Retina (tissue), 1 donor: ENCODE measurements at regions not wholly inside any gene's neighbourhood (a gene's known extent, or its start where the extent isn't known, plus 50 kb on each side); places are given as distances from the start of the nearest gene placed in this dataset.
A peak's percentile ranks its signal among the peaks of the same experiment; 100 is the strongest.

Experiments used
- DNase-seq: peaks from one replicate; pipeline ENCODE4 v3.0.0-alpha.2; 2016

DNA sequence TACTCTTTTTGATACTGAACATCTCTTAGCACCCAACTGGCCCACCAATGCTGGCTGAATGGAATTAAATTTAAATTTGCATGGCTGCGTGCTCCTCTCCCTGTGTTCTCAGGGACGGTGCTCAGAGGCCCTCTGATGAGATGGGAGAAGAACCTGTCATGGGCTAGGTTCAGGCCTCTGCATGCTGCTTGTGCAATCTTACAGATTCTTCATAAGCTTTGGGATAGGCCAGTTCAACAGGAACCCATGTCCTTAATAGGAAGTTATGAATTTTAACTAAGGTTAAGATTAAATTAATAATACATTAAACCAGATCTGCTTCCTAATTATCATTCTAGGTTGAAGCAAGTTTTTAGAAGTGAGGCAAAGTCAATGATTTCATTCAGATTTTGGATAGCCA is 119.7 kb upstream of the LRIG3 start:
- DNase-seq: no peak

DNA sequence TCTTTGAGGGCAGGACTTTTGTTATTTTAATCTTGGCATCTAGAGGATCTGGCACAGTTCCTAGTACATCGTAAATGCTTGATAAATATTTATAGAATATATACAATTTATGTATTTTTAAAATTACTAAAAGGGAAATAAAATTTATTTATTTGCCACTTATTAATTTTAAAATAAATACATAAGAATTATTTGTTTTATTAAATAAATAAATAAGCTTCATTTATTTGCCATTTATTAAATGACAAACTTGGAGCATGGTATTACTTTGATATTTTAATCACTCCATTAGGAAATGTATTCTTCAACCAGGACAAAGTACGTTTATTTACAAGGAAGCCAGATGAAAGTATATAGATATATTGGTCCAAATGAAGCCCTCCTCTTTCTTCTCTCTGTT is 118.7 kb upstream of the LRIG3 start:
- no peak for DNase-seq

DNA sequence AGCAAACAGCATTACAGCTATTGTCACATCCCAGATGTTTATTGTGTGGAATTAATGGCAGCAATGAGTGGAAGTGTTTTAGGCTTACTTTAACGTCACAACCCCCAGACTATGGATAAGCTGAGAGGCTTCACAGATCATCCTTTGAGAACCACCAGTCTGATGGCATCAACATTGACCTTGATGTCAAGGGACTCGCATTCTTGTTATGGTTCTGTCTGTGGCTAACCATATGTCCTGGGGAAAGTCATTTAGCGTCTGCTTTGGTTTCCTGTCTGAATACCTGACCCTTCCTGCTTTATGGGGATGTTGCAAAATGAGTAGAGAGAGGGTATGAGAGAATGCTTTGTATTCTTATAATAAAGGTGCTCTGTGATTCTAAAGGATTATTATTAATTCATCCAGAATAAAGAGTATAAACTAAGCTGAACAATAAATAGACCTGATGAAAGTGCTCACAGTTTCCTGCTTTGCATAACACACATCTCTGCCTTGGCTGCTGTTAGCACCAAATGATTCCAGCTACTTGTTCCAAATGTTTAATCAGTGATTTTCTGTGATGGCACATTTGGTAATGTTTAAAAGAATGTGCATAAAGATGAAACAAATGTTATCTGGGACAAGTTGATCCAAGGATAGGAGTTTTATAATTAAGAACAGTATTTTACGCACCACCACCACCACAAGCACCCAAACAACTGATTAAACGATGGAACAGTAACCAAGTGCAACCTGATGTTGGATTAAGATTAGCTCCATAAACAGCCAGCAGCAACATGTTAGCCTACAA is 116.9 kb upstream of the LRIG3 start:
- DNase-seq: no peak

DNA sequence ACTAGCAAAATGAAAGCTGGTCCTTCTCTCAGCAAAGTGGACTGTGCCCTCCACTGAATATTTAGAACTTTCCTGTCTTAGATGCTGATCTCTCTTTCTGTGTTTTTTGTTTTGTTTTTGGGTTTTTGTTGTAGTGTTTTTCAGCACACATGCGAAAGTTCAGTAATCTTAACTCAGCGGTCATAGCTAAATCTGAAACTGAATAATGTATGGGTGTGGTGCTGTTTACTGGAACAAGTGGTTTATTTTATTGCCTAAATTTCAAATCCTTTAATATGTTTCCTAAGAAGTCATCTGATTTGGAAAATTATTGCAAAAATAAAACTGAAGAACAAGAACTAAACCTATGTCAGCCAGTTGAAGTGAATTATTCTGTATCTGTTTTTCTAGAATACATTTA is 116.0 kb upstream of the LRIG3 start:
- no peak for DNase-seq

DNA sequence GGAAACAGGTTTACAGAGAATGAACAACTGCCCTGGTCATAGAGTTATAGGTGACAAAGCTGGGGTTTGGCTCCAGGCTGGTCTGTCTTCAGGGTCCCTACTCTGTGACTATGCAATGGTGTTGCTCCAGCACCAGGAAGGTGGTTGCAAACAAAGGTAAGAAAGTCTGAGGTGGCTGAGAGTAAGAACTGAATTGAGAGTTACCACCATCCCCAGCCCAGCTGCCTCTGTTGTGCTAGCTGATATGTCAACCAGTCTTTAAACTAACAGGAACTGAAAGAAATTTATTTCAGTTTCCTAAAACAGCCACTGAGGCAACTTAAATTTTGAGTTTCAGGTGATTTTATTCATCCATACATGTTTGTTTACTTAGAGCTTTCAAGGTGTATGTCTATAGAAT is 111.0 kb upstream of the LRIG3 start:
- DNase-seq: no peak

DNA sequence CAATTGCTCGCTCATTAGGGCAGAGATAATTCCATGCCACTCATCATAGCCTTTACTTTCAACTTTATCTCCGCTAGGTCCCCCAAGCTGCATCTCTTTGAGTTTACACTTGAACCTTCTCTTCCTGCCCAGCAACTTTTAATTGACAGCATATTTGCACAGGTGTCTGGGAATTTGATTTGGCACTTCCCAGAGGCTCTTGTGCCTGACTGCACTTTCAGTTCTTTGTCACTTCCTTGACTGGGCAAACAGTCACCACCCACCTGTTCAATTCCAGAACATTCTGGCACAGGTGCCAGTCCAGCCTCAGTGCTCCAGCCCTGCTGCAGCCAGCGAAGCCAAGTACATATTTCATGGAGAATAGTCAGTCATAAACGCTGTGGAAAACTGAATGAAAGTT is 110.1 kb upstream of the LRIG3 start:
- peak; percentile 9 for DNase-seq

DNA sequence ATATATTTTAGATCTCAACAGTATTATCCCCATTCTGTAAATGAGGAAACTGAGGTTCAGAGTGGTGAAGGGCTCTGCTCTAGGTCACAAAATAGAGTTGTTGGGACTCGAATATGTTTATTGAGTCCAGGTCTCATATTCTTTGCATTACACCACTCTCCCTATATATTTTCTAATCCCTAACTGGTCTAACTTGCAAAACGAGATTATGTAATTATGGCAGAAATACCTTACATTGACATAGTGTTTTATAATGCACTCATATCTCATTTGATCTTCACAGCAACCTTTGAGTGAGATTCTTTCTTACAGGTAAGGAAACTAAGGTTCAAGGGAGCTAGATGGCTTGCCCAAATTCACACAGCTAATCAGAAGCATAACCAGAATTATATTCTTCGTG is 106.9 kb upstream of the LRIG3 start:
- no peak for DNase-seq

DNA sequence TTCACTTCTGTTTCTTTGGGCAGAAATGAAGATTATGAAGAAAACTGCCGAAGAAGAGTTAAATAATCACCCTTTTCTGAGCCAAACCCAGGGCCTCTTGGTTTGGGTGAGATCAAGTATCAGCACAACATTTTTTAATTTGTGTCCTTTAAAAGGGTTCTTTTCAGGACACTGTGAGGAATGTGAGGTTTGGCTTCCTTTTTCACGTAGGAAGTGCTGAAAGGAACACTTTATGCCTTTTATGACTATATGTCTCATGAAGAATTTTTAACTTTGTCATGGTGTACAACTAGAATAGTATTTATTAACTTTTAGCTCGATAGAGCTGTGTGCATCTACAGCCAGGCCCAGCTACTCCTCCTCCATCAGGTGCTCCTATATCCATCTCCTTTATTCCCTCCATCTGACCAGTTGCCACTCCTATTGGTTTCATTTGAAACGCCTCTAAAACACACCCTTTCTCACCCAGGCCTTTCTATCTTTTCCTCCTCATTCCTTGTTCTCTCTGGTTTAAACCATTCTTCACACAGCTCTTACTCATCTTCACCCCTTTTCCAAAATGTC is 103.6 kb upstream of the LRIG3 start:
- no peak for DNase-seq

DNA sequence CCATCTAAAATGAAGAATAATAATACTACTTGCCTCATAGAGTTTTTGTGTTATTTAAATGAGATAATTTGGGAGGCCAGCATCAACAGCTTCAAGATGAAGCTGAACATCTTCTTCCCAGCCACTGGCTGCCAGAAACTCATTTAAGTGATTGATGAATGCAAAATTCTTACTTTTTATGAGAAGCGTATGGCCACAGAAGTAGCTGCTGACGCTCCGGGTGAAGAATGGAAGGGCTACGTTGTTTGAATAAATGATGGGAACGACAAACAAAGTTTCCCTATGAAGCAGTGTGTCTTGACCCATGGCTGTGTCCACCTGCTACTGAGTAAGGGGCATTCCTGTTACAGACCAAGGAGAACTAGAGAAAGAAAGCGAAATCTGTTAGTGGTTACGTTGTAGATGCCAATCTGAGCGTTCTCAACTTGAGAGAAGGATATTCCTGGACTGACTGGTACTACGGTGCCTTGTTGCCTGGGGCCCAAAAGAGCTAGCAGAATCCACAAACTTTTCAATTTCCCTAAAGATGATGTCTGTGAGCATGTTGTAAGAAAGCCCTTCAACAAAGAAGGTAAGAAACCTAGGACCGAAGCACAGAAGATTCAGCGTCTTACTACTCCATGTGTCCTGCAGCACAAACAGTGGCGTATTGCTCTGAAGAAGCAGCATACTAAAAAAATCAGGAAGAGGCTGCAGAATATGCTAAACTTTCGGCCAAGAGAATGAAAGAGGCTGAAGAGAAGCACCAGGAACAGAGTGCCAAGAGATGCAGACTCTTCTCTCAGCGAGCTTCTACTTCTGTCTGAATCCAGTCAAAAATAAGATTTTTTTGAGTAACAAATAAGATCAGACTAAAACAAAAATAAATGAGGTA is 100.0 kb upstream of the LRIG3 start:
- DNase-seq: no peak

DNA sequence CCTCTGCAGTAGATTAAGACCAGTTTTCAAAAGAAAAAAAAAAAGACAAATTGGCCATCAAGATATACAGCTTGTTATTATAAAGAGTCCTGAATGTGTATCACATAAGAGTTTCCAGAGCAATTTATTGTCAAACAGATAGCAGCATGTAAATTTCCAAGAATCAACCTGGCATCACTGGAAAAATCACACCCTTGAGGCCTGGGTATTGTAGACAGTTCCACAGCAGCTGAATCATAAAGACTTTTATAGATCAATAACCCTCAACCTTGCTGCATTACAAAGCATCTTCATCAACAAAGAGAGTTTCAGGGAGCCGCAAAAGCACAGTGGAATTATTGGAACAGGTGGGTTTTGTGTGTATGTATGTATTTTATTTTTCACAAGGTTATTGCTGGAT is 94.6 kb upstream of the LRIG3 start:
- no peak for DNase-seq

DNA sequence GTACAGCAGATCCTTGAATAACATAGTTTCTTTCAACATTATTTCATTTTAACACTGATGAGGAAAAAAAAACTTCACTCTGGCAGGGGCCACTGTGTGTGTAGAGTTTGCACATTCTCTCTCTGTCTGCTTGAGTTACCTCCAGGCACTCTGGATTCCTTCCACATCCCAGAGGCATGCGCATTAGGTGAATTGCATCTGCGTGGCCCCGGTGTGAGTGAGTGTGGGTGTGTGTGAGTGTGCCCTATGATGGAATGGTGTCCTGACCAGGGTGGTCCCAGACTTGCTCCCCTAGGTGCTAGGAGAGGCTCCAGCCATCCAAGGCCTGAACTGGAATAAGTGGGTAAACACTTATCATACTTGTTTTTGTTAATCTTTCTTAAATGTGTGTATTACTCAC is 90.6 kb upstream of the LRIG3 start:
- DNase-seq: no peak

DNA sequence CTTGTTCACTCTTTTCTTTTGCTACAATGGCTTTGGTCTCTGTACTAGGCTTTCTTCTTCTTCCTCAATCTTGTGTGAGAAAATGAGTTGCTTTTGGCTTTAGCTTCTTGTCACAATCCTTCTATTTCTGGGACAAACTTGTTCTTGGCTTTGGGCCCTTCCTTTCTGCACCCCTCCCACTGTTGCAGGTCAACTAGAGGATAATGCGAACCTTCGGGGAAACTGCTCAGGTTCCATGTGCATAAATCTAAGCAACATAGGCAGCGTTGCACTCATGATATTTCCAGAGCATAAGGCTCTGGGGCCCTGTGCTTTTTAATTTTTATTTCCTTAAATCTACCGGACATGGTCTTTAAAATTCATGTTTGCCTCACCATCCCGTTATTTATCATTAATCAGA is 89.8 kb upstream of the LRIG3 start:
- no peak for DNase-seq

DNA sequence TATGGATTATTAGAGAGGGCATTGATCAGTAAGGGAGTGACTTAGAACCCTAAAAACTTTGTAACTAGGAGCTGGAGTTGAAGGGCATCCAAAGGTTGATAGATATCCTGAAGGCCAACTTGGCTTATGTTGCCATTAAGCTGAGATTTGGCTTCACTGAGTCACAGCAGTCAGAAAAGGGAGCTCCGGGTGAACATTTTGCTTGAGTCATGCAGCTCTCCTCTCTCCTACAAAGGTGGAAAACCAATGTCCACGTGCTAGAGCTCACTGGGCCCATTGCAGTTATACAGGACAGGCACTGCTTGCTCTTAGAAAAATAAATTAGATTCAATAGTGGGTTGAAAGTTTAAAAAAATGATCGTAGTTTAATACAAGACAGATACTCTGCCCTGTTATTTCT is 87.3 kb upstream of the LRIG3 start:
- DNase-seq: no peak

DNA sequence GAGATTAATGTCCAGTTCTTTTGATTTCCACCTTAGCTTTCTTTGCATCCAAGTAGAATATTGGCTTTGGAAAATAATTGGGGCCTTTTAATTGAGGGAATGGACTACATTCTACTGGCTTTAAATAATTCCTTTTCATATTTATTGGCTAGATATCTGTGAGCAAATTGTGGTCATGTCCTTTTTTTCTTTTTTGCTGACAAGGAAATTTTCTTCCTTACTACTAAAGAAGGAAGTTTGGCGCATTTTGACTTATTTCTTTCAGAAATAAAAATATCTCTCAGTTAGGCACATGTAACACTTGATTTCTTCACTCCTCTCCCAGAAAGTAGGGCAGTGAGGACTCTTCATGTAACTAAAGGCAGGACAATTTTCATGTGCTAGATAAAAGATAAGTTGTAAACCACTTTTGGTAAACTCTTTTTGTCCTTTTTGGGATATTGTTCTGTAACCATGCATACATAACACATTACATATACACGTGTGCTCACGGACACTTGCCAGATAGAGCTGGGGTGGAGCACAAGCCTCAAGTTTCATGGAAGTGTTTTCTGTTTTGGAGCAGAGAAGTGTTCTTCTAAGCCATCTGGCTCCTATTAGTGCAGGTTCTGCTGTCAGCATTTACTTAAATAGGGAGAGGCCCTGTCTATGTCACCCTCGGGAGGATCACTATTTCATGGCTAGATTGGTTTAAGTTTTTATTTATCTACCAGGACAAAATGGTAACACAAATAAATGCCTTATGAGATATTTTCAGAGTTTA is 85.1 kb upstream of the LRIG3 start:
- DNase-seq: no peak

DNA sequence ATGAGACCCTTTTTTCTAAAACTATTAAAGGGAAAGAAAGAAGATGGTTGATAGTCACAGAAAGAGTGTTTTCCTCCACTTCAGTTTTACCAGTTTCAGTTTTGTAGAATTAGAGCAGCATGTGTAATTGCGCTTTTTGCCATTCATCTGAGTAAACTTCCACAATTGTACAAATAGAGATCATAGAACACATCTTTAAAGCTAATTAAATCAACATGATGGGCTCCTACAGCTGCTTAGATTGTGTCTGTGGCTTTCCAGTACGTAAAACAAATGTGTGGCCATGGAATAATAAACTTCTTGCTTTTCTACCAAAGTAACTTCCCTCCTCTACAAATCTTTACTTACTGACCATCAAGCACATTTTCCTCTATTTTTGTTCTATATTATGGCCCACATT is 84.2 kb upstream of the LRIG3 start:
- DNase-seq: no peak

DNA sequence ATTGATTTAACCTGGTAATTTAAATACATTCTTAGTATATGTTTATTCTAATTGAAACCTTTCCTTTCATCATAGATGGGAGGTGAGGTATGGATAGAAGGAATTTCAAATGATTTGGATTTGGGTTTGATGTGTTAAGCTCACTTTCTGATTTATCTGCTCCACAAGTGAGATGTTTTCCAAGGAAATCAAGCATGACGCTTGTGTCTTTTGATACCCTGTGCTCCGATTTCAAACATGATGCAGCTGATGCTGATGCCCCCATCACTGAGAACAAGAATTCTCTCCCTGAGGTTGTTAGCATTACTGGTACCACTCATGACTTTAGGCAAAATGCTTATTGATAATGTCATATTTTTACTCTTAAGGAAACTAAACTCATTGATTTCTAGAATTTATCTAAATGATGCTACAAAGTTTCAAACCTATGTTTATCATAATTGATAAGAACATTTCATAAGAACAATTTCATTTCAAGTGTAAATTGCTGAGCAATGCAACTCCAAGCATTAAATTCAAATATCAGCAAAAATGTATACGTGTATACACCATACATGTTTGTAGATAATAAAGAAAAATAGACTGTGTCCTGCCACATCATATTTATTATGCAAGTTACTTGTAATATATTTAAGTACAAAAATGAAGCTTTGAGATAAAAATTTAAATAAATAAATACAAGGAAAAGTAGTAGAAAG is 75.5 kb upstream of the LRIG3 start:
- no peak for DNase-seq

DNA sequence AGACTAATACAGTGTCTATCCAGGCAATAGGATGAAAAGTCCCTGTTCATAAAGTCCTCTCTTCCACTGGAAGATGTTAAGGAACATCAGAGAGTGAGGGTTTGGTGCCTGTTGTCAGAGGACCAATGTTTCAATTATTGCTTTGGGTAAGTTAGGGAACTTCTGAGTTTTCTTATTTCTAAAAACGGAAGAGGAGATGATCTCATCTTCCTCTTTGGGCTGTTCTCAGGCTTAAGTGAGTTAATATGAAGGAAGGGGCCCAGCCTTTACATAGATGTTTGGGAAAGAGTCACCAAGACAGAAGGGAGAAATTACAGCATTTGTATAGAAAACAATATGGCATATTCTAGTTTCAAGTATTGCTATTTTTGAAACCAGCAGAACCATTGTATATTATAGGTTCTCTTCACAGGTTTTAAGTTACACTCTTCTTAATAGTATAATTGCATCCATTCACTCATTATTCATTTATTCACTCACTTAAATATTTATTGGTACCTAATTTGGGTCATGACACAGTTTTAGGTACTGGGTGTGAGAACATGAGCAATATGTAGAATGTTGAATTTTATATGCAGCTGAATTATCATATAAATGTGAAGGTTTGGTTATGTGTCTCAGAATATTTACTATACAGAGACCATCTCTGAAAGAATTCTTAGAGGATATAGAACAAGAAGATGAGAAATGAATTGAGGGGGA is 68.5 kb upstream of the LRIG3 start:
- no peak for DNase-seq

DNA sequence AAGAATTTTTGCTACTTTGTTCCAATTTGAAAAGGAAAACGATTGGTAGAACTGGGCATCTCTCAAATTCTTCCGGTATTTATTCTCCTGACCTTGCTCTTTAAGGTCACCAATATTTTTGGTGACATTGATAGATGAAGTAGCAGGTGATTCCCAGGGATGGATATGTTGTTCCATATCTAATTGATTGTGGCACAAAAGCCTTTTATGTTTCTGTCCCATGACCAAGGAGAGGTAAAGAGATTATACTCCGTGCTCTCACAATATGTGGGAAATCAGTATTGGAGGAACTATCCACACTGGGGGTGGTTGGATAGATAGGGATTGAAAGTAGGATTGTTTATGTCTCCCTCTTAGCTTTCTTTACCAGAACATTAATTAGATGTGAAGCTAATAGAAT is 61.7 kb upstream of the LRIG3 start:
- no peak for DNase-seq

DNA sequence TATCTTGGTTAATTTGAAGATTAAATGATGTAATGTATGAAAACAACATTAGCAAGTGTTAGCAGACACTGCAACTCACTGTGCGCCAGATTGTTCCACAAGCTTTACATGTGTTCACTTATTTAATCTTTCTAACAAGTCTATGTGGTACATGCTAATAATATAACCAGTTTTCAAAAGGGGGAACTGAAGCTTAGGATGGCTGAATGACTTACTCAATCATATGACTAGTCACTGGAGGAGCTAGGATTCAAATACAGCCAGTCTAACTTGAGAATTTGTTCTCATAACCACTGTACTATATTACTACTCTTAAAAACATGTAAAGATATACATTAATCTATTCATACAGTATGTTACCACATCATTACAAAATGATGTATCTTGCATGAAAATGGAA is 60.5 kb upstream of the LRIG3 start:
- no peak for DNase-seq

DNA sequence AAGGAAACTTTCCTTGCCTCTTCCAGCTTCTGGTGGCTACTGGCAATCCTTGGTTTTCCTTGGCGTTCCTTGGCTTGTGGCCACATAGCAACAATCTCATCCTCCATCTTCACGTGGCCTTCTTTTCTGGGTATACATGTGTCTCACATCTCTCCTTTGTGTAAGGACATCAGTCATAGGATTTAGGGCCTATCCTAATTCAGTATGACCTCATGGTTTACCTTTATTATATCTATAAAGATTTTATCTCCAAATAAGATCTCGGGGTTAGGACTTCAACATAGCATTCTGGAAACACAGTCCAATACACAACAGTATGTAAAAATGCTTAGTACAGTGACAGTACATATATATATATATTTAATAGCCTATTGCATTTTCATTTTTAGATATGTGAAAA is 58.4 kb upstream of the LRIG3 start:
- DNase-seq: no peak

DNA sequence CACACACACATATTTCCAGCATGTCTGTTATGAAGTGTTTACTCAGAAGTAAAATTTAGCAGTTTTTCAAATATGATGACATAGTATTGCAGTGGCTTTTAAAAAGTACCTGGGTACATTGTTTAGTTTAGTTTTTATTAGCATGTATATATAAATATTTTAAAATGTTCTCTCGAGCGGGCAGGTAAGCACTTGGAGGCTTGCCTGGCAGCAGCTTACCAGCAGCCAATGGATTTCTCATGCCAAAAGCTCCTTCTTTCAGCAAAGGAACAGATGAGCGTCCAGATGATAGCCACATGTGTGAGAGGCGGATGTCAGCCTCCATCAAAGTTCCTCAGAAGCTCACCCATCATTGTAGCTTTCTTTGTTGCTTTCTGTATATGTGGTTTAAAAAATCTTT is 57.2 kb upstream of the LRIG3 start:
- DNase-seq: no peak

DNA sequence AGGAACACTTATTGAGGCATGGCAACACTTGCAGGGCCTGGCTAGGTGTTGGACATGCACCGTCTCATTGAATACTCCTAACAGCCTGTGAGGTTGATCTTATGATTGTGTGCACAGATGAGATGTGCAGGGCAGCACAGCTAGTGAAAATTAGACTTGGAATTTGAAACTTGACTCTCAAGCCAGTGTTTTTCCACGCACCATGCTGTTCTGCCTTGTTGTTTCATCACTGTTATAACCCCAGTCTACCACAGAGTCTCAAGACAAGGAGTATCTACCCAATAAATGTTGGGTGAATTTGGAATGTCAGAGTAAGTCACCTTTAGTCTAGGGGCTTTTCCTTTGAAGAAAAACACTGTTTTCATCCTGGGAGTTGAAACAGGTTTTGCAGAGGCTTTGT is 55.8 kb upstream of the LRIG3 start:
- no peak for DNase-seq
